Activated T-cell treated with anti-CD3 and anti-CD28 coated beads, Interleukin-2, amount 50 U/mL, for 4 hours (primary cell): ENCODE measurements at regions not wholly inside any gene's neighbourhood (a gene's known extent, or its start where the extent isn't known, plus 50 kb on each side); places are given as distances from the start of the nearest gene placed in this dataset.
"Not testable (repeated sequence)": the region's sequence is repeated elsewhere in the genome, so short reads cannot be mapped to it uniquely, and the experiment has no call there.

ENCODE experiments used
- ATAC-seq, 2 donors: fragments of 200-7000 bp; cut with Tn5 transposase; one replicate each; pipeline ENCODE4 v1.10.0; 2021
- DNase-seq: peaks from one replicate; pipeline ENCODE4 v3.0.0-alpha.2; 2020
- H3K27me3 Mint-ChIP-seq: one replicate; pipeline ENCODE4 v1.8.0; 2021; ENCODE audit warnings: low read depth, mixed read lengths
- H3K36me3 Mint-ChIP-seq: one replicate; pipeline ENCODE4 v1.8.0; 2022; ENCODE audit warnings: mixed read lengths; ENCODE audit not compliant: insufficient read depth
- H3K4me1 Mint-ChIP-seq: one replicate; pipeline ENCODE4 v1.8.0; 2021; ENCODE audit warnings: low read depth, mixed read lengths
- H3K4me3 Mint-ChIP-seq: one replicate; pipeline ENCODE4 v1.8.0; 2021; ENCODE audit warnings: mild to moderate bottlenecking, moderate library complexity, mixed read lengths
- H3K9me3 Mint-ChIP-seq: one replicate; pipeline ENCODE4 v1.8.0; 2021; ENCODE audit warnings: mixed read lengths

DNA sequence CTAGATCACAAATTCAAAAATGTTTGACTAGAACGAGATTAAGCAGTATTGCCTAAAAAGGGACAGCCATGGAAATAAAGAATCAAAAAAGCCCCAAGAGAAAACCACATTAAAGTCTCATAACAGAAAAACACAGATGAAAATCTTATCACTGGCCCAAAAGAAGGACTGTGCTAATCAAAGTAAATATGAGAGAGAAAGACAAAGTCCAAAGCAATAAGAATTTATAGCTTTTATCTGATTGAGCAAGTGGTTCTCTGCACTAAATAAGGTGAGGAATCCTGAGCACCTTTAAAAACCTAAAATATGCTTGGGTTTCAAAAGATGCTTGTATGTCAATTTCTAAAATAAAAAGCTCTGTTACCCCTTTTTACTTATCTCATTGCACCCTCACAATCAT, 409.3 kb downstream of the GASK1B start:
- DNase-seq (no peak), ATAC-seq (no peak)
- no peak overlapping the region for H3K4me3 Mint-ChIP-seq
- no peaks in the 10 kb centered on the region for H3K4me1 Mint-ChIP-seq
- no peaks in the 10 kb centered on the region for H3K27me3 Mint-ChIP-seq
- H3K9me3 Mint-ChIP-seq = peaks cover 4% of the 10 kb centered on the region
- no peaks in the 10 kb centered on the region for H3K36me3 Mint-ChIP-seq

DNA sequence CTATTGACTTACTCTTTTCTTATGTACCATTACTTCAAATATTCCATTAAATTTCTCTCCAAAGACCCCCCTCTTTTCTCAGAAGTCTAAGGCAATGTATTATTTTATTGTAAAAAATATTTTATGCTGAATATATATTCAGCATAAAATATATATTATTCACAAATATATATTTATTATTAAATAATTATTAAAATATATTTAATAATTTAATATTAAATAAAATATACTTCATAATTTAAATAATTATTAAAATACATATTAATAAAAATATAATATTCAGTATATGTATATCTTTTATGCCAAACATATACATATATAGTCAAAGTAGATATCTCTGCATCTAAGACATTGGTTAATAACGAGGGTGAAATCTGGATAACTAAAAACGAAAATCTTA, 418.4 kb downstream of the GASK1B start:
- no peaks in the 10 kb centered on the region for H3K27me3 Mint-ChIP-seq
- DNase-seq = no peak
- H3K4me3 Mint-ChIP-seq = no peak overlapping the region
- H3K4me1 Mint-ChIP-seq = no peaks in the 10 kb centered on the region
- no peaks in the 10 kb centered on the region for H3K36me3 Mint-ChIP-seq
- peaks cover 5% of the 10 kb centered on the region for H3K9me3 Mint-ChIP-seq
- ATAC-seq = no peak

DNA sequence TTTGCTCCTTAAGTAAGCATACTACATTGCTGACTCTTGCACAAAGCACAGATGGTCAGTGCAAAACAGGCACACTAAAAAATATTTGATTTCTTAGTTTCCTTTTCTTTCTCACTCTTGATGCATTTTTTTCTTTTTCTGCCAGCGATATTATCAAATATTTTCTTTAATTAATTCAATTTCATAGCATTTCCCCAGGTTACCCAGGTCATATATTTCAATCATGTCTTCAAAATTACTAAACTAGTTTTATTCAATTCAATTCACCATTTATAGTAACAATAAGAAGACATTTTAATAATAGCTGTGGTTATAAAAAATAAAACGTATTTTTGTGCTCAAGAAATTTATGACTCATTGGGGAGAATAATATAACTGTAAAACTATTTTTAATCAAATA, 421.2 kb downstream of the GASK1B start:
- H3K4me3 Mint-ChIP-seq = no peak overlapping the region
- H3K4me1 Mint-ChIP-seq = no peaks in the 10 kb centered on the region
- DNase-seq (no peak), ATAC-seq (no peak)
- H3K9me3 Mint-ChIP-seq = peaks cover 16% of the 10 kb centered on the region
- no peaks in the 10 kb centered on the region for H3K27me3 Mint-ChIP-seq
- no peaks in the 10 kb centered on the region for H3K36me3 Mint-ChIP-seq

DNA sequence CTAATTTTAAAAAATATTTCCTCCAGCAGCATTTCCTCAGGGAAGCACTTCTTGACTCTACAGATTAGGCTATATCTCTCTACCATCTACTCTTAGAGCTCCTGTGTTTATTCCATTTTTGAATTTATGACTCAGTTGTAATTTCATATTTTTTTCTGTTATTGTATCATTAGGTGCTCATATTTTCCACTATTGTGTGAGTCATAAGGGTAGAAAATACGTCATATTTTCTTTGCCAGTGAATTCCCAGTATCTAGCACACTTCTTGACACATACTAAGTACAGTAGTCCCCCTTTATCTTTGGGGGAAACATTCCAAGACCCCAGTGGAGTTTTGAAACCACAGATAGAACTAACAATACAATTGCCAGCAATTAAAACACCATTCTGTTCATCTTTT, 431.2 kb downstream of the GASK1B start:
- no peaks in the 10 kb centered on the region for H3K27me3 Mint-ChIP-seq
- H3K36me3 Mint-ChIP-seq = no peaks in the 10 kb centered on the region
- no peak for DNase-seq
- H3K4me3 Mint-ChIP-seq = no peak overlapping the region
- no peaks in the 10 kb centered on the region for H3K4me1 Mint-ChIP-seq
- no peak for ATAC-seq
- peaks cover 10% of the 10 kb centered on the region for H3K9me3 Mint-ChIP-seq

DNA sequence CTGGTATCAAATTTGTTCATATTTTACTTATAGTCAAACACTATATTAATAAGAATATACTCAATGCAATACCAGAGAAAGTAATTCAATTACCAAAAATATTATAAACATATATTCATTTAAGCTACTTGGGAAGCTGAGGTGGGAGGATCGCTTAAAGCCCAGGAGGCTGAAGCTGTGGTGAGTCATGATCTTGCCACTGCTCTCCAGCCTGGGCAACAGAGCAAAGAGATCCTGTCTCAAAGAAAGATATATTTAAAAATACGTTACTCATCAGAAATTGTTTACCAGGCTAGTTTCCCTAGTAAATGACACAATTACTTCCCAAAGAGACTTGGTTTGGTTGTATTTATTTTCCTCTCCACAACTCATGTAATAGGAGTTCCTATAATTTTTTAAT, 433.6 kb downstream of the GASK1B start:
- no peak for DNase-seq
- no peaks in the 10 kb centered on the region for H3K4me1 Mint-ChIP-seq
- peaks cover 6% of the 10 kb centered on the region for H3K9me3 Mint-ChIP-seq
- H3K4me3 Mint-ChIP-seq = no peak overlapping the region
- no peaks in the 10 kb centered on the region for H3K36me3 Mint-ChIP-seq
- no peaks in the 10 kb centered on the region for H3K27me3 Mint-ChIP-seq
- no peak for ATAC-seq

DNA sequence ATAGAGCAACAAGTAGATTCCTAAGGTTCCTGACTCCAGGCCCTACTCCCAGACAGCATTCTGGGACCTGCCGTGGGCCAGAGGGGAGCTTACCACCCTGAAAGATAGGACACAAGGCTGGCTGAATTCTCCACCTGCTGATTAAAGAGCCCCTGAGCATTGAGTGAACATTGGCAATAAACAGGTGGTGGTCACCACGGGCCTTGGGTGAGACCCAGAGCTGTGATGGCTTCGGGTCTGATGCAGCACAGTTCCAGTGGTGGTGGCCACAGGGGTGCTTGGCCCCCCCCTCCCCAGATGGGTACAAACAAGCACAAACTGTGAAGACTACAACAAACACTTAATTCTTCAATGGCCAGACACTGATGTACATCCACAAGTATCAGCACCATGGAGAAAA, 444.6 kb downstream of the GASK1B start:
- no peaks in the 10 kb centered on the region for H3K4me1 Mint-ChIP-seq
- H3K4me3 Mint-ChIP-seq = no peak overlapping the region
- ATAC-seq (no peak), DNase-seq (no peak)
- H3K9me3 Mint-ChIP-seq = peaks cover 14% of the 10 kb centered on the region
- no peaks in the 10 kb centered on the region for H3K27me3 Mint-ChIP-seq
- no peaks in the 10 kb centered on the region for H3K36me3 Mint-ChIP-seq

DNA sequence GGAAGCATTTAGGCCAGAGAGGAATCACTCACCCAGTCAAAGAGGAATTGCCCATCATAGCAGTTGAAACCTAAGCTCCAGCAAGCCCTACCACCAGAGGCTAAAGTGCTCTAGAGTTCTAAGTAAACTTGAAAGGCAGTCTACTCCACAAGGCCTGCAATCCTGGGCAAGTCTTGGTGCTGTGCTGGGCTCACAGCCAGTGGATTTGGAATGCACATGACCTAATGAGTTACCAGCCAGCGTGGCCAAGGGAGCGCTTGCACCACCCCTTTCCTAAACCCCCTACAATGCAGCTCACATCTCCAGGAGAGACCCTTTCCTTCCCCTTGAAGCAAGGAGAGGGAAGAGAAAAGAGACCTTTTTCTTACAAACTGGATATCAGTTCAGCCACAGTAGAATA, 445.7 kb downstream of the GASK1B start:
- H3K27me3 Mint-ChIP-seq = no peaks in the 10 kb centered on the region
- DNase-seq = no peak
- no peaks in the 10 kb centered on the region for H3K36me3 Mint-ChIP-seq
- H3K4me3 Mint-ChIP-seq = no peak overlapping the region
- peaks cover 14% of the 10 kb centered on the region for H3K9me3 Mint-ChIP-seq
- no peaks in the 10 kb centered on the region for H3K4me1 Mint-ChIP-seq
- no peak for ATAC-seq

DNA sequence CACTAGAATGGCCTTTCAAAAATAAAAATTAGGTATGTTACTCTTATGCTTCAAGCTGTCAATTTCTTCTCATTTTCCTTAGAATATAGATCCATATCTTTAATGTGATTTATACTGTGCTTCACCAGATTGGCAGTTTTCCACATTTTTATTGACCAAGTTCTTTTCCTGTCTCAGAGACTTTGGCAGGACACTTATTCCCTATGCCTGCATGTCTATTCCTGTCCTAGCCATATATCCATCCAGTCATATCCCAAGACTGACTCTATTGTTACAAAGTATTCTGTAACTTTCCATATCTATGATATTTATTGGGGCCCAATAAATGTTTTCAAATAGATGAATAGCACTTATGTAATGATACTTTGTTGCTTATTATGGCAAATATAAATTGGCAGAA, 450.7 kb downstream of the GASK1B start:
- Mint-ChIP-seq H3K27me3 (no peaks in the 10 kb centered on the region), H3K9me3 (peaks cover 8% of the 10 kb centered on the region), H3K4me3 (no peak overlapping the region), H3K4me1 (no peaks in the 10 kb centered on the region), H3K36me3 (no peaks in the 10 kb centered on the region)
- no peak for ATAC-seq
- DNase-seq = no peak

DNA sequence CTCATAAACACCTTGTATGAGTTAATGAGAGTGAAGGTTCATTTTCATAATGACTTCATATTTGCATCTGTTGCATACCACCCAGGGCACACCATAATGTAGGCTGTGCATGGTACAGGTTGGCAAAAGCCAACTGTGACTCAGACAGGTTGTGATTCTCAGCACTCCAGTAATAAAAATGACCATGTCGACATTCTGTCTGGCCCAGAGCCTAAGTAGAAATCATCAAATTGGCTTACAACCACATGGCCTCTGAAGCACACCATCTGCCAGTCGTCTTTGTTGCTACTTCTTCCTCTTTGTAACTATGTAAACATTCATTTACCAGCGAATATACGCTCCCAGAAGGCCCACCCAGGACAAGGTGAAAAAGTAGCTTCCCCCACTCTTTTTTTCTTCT, 459.5 kb downstream of the GASK1B start:
- peaks cover 3% of the 10 kb centered on the region for H3K9me3 Mint-ChIP-seq
- DNase-seq (no peak), ATAC-seq (no peak)
- no peaks in the 10 kb centered on the region for H3K36me3 Mint-ChIP-seq
- no peak overlapping the region for H3K4me3 Mint-ChIP-seq
- no peaks in the 10 kb centered on the region for H3K4me1 Mint-ChIP-seq
- no peaks in the 10 kb centered on the region for H3K27me3 Mint-ChIP-seq

DNA sequence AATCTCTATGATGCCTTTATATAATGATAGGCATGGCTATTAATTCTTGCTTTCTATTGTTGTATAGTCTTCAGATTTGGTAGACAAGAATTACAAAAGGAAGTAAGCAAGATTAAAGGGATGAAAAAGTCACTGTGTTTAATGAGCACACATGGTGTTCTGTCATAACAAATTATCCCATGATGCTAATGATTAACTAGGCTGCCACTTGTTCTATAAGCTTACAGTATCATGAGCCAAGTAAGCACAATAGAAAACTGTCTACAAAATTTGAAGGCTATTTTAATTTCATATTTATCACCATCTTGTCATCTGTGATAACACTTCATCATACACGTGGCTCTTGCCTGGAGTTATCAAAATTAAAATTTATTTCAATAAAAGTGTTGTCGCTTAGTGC, 466.7 kb downstream of the GASK1B start:
- H3K27me3 Mint-ChIP-seq = no peaks in the 10 kb centered on the region
- no peaks in the 10 kb centered on the region for H3K4me1 Mint-ChIP-seq
- no peak overlapping the region for H3K4me3 Mint-ChIP-seq
- no peaks in the 10 kb centered on the region for H3K36me3 Mint-ChIP-seq
- DNase-seq (no peak), ATAC-seq (no peak)
- H3K9me3 Mint-ChIP-seq = no peaks in the 10 kb centered on the region

DNA sequence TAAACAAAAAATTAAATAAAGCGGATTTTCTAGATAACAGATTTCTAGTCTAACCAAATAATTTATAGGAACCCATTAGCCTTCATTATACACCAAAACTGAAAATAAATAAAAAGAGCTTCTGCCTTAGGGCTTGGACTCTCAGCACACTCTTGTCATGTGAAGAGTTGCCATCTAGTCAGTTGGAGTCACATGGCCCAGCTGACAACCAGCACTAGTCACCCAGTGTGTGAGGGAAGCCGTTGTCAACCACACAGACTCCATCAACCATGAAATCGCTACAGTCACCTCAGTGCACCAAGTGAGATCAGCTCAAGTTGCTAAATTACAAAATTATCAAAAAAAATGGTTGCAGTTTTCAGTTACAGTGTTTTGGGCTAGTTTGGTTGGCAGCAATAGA, 470.0 kb downstream of the GASK1B start:
- Mint-ChIP-seq H3K4me1 (no peaks in the 10 kb centered on the region), H3K9me3 (no peaks in the 10 kb centered on the region), H3K27me3 (no peaks in the 10 kb centered on the region), H3K4me3 (no peak overlapping the region), H3K36me3 (no peaks in the 10 kb centered on the region)
- no peak for DNase-seq
- ATAC-seq = no peak

DNA sequence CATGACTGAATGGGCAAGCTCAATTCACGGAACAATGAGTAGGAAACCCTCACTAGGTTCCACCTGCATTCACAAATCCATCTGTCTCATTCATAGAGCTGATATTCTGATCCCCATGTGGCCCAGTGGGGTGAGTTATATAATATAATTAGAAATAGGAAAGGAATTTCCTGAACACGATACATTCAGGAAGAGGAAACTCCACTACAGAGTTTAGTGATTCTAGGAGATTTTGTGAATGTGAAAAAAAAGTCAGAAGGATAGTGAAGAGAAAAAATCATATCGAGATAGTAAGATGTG, 471.2 kb downstream of the GASK1B start:
- DNase-seq = no peak

DNA sequence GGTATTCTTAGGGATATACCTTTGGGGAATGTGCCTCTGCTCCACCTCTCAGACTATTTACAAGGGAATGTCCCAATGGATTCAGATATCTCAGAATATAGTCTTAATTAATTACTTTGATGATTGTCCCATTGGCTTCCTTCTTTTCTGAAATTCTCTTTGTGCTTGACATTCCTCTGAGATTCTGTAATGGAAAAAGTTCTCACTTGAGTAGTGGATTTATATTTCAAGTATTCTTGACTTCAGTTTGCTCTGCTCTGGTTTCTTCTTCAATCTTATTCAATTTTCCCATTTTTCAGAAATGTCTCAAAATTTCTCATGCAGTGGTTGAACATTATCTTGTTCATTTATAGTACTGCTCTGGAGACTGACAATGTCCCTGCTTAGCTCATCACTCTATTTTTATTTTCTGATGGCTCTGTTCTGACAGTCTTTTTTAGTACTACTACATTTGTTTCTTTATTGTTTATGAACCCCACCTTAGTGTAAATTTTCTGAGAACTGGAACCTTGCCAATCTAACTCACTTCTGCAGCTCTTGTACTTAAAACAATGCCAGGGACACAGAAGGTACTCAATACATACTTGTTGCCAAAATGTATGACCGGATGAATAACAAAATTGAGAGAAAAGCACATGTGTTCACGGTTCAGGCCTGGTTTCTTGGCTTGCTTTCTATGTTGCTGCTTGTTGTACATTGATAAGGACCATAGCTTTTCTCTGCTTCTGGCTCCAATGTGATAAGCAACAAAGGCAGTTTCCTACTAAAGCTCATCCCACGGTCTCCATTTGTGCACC, 471.7 kb downstream of the GASK1B start:
- no peaks in the 10 kb centered on the region for H3K36me3 Mint-ChIP-seq
- no peaks in the 10 kb centered on the region for H3K4me1 Mint-ChIP-seq
- no peaks in the 10 kb centered on the region for H3K27me3 Mint-ChIP-seq
- DNase-seq (no peak), ATAC-seq (no peak)
- no peak overlapping the region for H3K4me3 Mint-ChIP-seq
- no peaks in the 10 kb centered on the region for H3K9me3 Mint-ChIP-seq

More for the DNA sequence above, 471.2 kb downstream of the GASK1B start:
- Mint-ChIP-seq H3K4me3 (no peak overlapping the region), H3K9me3 (no peaks in the 10 kb centered on the region), H3K27me3 (no peaks in the 10 kb centered on the region), H3K36me3 (no peaks in the 10 kb centered on the region), H3K4me1 (no peaks in the 10 kb centered on the region)
- no peak for ATAC-seq

DNA sequence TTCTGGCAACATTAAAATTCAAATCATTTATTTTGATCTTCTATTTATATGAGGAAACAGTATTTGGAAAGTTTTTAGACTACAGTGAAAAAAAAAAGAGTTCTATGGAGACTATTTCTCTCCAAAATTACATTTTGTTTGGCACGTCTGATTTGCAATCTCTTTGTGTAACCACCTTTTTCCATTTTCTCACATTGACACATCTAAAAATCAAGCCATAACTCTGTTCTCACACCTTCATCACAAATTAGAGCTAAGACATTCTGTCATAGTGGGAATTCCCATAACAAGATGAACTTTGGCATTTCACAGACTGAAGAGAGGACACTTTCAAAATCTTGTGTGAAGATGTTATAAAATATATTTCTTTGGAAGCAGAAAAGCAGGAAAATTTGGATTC, 468.9 kb downstream of the GRIA2 start:
- Mint-ChIP-seq H3K4me1 (no peaks in the 10 kb centered on the region), H3K4me3 (no peak overlapping the region), H3K9me3 (peaks cover 7% of the 10 kb centered on the region), H3K36me3 (no peaks in the 10 kb centered on the region), H3K27me3 (no peaks in the 10 kb centered on the region)
- no peak for DNase-seq
- no peak for ATAC-seq

DNA sequence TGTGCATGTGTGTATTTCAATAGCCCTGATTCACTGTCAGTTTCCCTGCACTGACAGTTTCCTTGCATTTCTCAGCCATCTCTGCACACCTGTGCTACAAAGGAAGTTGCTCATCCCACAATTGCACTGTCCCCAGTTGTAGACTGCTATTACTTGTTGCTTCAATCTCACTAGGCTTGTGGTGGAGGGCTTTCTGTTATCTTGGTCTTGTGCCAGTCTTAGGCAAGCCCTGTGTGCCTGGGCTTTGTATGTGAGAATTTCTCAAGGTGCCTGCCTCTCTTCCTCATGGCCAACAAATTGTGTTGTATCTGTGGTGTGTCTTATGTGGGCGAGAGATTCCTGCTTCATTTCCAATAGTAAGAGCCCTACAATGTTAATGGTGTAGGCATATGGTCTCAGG, 467.4 kb downstream of the GRIA2 start:
- Mint-ChIP-seq H3K4me1 (no peaks in the 10 kb centered on the region), H3K9me3 (peaks cover 7% of the 10 kb centered on the region), H3K4me3 (no peak overlapping the region), H3K27me3 (no peaks in the 10 kb centered on the region), H3K36me3 (no peaks in the 10 kb centered on the region)
- no peak for DNase-seq
- no peak for ATAC-seq

DNA sequence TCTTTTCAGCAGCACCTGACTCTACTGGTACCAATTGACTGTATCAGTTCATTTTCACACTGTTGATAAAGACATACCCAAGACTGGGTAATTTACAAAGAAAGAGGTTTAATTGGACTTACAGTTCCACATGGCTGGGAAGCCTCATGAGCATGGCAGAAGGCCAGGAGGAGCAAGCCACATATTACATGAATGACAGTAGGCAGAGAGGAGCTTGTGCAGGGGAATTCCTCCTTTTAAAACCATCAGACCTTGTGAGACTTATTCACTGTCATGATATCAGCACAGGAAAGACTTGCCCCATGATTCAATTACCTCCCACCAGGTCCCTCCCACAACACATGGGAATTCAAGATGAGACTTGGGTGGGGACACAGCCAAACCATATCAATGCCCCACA, 458.8 kb downstream of the GRIA2 start:
- ATAC-seq, H3K27me3 Mint-ChIP-seq, H3K4me1 Mint-ChIP-seq, H3K4me3 Mint-ChIP-seq, H3K36me3 Mint-ChIP-seq, H3K9me3 Mint-ChIP-seq, DNase-seq: not testable (repeated sequence)
